Colonic mucosa (tissue), 4 donors: ENCODE measurements at regions not wholly inside any gene's neighbourhood (a gene's known extent, or its start where the extent isn't known, plus 50 kb on each side); places are given as distances from the start of the nearest gene placed in this dataset.

Experiments
- DNase-seq: peaks from one replicate; pipeline ENCODE4 v3.0.0-alpha.2; 2020
- H3K27ac ChIP-seq: fragments of 200-600 bp; one replicate; pipeline ENCODE4 v1.8.0; 2021
- H3K27me3 ChIP-seq: fragments of 200-600 bp; one replicate; pipeline ENCODE4 v1.8.0; 2021
- H3K36me3 ChIP-seq: fragments of 200-600 bp; one replicate; pipeline ENCODE4 v1.8.0; 2021
- H3K4me1 ChIP-seq: fragments of 200-600 bp; one replicate; pipeline ENCODE4 v1.8.0; 2021; ENCODE audit warnings: mild to moderate bottlenecking
- H3K4me3 ChIP-seq: fragments of 200-600 bp; one replicate; pipeline ENCODE4 v1.8.0; 2021
- H3K9ac ChIP-seq, 2 donors: one replicate each; pipeline ENCODE4 v1.7.0; 2013; ENCODE audit warnings: control low read depth in 2 of 2, low read depth in 2 of 2, low read length in 2 of 2
- H3K9me3 ChIP-seq: fragments of 200-600 bp; one replicate; pipeline ENCODE4 v1.8.0; 2021
- intact Hi-C: fragments of 100-400 bp; cut with DNase I; formaldehyde crosslinking; loops from one replicate; pipeline ENCODE4 v1.14.1; 2022
- TF ChIP-seq, protein P1 (sequence below): fragments of 200-600 bp; IDR thresholded peaks from one replicate; pipeline ENCODE4 v1.8.0; 2022; ENCODE audit warnings: antibody characterized with exemption, mild to moderate bottlenecking
- donor health status: healthy.
- donor health status: DM: no; HTN: no; CAD: no.
- donor health status: DM: no; HTN: no; CAD: no.

DNA sequence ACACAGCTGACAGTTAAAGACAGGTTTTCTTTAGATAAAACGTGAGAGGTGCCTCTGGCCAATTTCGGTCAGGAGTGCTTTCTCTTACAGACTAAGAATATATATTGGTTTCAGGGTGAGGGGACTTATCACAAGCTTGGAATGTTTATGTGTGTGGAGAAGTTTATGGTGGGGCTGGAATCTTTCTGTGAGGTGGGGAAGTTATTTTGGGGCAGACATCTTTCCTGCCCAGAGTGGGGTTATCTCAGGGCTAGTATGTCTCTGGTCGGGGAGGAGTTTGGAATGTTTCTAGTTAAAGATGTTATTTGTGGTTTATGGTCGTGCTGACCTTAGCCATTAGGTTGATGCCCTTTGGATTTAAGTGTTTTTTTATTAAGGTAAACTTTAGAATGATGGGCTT lies 115.2 kb downstream of the SLC5A7 start:
- intact Hi-C loops: no loop called here
- no peak overlapping the region for H3K4me3 ChIP-seq
- H3K36me3 ChIP-seq: no peaks in the 10 kb centered on the region
- no peaks in the 10 kb centered on the region for H3K9me3 ChIP-seq
- H3K9ac ChIP-seq: no peak overlapping the region
- TF ChIP-seq, protein P1, sequence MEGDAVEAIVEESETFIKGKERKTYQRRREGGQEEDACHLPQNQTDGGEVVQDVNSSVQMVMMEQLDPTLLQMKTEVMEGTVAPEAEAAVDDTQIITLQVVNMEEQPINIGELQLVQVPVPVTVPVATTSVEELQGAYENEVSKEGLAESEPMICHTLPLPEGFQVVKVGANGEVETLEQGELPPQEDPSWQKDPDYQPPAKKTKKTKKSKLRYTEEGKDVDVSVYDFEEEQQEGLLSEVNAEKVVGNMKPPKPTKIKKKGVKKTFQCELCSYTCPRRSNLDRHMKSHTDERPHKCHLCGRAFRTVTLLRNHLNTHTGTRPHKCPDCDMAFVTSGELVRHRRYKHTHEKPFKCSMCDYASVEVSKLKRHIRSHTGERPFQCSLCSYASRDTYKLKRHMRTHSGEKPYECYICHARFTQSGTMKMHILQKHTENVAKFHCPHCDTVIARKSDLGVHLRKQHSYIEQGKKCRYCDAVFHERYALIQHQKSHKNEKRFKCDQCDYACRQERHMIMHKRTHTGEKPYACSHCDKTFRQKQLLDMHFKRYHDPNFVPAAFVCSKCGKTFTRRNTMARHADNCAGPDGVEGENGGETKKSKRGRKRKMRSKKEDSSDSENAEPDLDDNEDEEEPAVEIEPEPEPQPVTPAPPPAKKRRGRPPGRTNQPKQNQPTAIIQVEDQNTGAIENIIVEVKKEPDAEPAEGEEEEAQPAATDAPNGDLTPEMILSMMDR: no peak
- no peak for DNase-seq
- H3K4me1 ChIP-seq: no peaks in the 10 kb centered on the region
- H3K27ac ChIP-seq: no peak overlapping the region
- no peaks in the 10 kb centered on the region for H3K27me3 ChIP-seq

DNA sequence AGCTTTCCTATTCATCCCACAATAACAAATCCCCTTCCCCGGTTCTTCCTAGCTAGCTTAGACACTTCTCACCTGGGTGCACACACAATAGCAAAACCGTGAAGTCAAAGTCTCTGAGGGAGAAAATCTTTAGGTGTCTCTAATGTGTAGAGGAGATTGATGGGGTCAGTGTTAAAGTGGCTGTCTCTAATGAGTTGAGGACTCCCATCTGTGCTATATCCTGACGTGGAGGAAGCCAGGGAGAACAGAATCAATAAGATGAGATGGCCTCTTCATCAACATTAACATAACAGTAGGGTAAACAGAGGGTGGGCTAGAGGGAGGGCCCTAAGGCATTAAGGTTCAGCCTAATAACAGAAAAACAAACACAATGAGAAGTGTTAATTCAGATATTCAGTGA lies 120.4 kb downstream of the SLC5A7 start:
- Histone ChIP-seq H3K4me1 (no peaks in the 10 kb centered on the region), H3K36me3 (no peaks in the 10 kb centered on the region), H3K4me3 (no peak overlapping the region), H3K27ac (no peak overlapping the region), H3K9me3 (no peaks in the 10 kb centered on the region), H3K9ac (no peak overlapping the region), H3K27me3 (no peaks in the 10 kb centered on the region)
- no peak for DNase-seq
- TF ChIP-seq, protein P1: no peak
- intact Hi-C loops: no loop called here

DNA sequence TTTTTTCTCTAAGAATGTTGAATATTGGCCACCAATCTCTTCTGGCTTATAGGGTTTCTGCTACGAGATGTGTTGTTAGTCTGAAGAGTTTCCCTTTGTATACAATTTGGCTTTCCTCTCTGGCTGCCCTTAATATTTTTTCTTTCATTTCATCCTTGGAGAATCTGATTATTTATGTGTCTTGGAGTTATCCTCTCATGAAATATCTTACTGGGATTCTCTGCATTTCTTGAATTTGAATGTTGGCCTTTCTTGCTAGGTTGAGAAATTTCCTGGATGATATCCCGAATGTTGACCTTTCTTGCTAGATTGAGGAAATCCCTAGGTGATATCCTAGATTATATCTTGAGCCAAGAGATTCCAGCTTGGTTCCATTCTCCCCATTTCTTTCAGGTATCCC lies 125.6 kb downstream of the SLC5A7 start:
- DNase-seq: no peak
- Histone ChIP-seq H3K9ac (no peak overlapping the region), H3K27me3 (no peaks in the 10 kb centered on the region), H3K4me1 (no peaks in the 10 kb centered on the region), H3K4me3 (no peak overlapping the region), H3K36me3 (no peaks in the 10 kb centered on the region), H3K9me3 (no peaks in the 10 kb centered on the region), H3K27ac (no peak overlapping the region)
- TF ChIP-seq, protein P1: no peak
- intact Hi-C loops: no loop called here

DNA sequence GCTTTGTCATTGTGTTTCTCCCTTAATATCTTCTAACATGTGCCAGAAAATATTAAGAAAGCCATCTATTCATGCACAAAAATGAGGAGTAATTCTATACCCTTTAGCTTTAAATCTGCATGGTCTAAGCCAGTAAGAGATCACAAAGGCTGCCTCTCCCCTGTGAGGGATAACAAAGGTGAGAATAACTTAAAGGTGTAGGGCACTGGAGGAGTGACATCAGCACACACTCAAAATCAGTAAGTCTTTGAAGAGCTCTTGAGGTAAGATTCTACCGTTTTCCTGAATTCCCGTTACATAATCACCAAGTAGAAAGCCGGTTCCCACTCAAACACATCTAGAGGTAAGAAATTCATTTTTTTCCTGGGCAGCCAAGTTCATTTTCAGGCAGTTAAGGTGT lies 123.9 kb upstream of the SULT1C3 start:
- DNase-seq: no peak
- no peak overlapping the region for H3K4me3 ChIP-seq
- no peaks in the 10 kb centered on the region for H3K4me1 ChIP-seq
- no peak overlapping the region for H3K9ac ChIP-seq
- no peaks in the 10 kb centered on the region for H3K9me3 ChIP-seq
- H3K27me3 ChIP-seq: no peaks in the 10 kb centered on the region
- no peaks in the 10 kb centered on the region for H3K36me3 ChIP-seq
- intact Hi-C loops: no loop called here
- TF ChIP-seq, protein P1: no peak
- no peak overlapping the region for H3K27ac ChIP-seq

DNA sequence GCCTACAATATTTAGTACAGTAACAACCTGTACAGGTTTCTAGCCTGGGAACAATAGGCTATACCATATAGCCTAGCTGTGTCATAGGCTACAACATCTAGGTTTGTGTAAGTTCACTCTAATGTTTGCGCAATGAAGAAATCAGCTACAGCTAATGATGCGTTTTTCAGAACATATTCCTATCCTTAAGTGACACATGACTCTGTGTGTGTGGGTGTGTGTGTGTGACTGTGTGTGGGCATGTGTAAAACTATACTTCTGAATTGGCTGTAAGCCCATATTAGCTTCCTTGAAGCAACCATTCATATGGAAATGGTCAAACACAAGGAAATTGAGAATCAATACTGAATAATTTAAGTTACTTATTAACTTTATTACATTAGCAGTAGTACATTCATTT lies 120.8 kb upstream of the SULT1C3 start:
- no peaks in the 10 kb centered on the region for H3K4me1 ChIP-seq
- no peaks in the 10 kb centered on the region for H3K36me3 ChIP-seq
- TF ChIP-seq, protein P1: no peak
- no peak for DNase-seq
- H3K9me3 ChIP-seq: no peaks in the 10 kb centered on the region
- H3K27me3 ChIP-seq: no peaks in the 10 kb centered on the region
- no peak overlapping the region for H3K9ac ChIP-seq
- H3K4me3 ChIP-seq: no peak overlapping the region
- intact Hi-C loops: no loop called here
- no peak overlapping the region for H3K27ac ChIP-seq

DNA sequence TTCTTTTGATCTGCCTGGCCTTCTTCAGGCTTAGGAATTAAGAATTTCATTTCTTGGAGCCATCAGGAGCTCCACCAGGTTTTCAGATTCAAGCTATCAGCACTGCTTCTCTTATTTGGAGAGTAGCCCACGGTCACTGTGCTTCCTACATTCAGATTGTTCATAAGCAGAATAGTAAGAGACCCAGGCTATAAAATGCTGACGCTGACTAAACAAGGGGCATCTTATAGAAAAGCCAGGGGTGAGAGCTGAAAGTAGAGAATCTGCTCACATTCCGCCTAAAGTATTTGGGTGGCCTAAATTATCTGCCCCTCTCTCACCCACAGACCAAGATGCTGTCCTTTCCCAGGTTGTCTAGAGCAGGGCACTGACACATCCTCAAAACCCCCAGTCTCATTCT lies 120.3 kb upstream of the SULT1C3 start:
- no peak for DNase-seq
- Histone ChIP-seq H3K27ac (no peak overlapping the region), H3K9ac (no peak overlapping the region), H3K4me1 (no peaks in the 10 kb centered on the region), H3K4me3 (no peak overlapping the region), H3K27me3 (no peaks in the 10 kb centered on the region), H3K36me3 (no peaks in the 10 kb centered on the region), H3K9me3 (no peaks in the 10 kb centered on the region)
- intact Hi-C loops: no loop called here
- TF ChIP-seq, protein P1: no peak
